ENCODE measurements at regions not wholly inside any gene's neighbourhood (a gene's known extent, or its start where the extent isn't known, plus 50 kb on each side); places are given as distances from the start of the nearest gene placed in this dataset.
"Not testable (repeated sequence)": the region's sequence is repeated elsewhere in the genome, so short reads cannot be mapped to it uniquely, and the experiment has no call there.

DNA sequence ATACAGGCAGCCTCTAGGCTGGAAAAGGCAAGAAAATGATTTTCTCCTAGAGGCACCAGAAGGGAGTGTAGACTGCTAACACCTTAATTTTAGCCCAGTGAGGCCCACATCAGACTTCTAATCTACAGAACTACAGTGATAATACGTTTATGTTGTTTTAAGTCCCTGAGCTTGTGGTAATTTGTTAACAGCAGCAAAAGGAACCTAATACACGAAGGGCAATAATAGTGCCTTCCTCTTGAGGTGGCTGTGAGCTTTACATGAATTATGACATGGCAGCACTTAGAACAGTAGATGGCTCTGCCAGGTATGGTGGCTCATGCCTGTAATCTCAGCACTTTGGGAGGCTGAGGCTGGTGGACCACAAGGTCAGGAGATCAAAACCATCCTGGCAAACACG, 118.8 kb downstream of the ZNF664 start:
- no peak overlapping the region for H3K9ac ChIP-seq (ENCODE audit: insufficient read depth in 1 of 2, low read depth in 2 of 2, low read length in 2 of 2)
- CTCF ChIA-PET (ENCODE audit: low intra/inter-chr PET ratio), result no interaction called here
- no peaks in the 10 kb centered on the region for H3K36me3 ChIP-seq (ENCODE audit: control insufficient read depth, insufficient read depth, low read length)
- TF ChIP-seq MEF2A (IDR thresholded peaks at IDR 0.05; ENCODE audit: control insufficient read depth, low read depth, low read length), result no peak
- no peak for TF ChIP-seq PYGO2 (tag; IDR thresholded peaks at IDR 0.05)
- TF ChIP-seq, protein P1, sequence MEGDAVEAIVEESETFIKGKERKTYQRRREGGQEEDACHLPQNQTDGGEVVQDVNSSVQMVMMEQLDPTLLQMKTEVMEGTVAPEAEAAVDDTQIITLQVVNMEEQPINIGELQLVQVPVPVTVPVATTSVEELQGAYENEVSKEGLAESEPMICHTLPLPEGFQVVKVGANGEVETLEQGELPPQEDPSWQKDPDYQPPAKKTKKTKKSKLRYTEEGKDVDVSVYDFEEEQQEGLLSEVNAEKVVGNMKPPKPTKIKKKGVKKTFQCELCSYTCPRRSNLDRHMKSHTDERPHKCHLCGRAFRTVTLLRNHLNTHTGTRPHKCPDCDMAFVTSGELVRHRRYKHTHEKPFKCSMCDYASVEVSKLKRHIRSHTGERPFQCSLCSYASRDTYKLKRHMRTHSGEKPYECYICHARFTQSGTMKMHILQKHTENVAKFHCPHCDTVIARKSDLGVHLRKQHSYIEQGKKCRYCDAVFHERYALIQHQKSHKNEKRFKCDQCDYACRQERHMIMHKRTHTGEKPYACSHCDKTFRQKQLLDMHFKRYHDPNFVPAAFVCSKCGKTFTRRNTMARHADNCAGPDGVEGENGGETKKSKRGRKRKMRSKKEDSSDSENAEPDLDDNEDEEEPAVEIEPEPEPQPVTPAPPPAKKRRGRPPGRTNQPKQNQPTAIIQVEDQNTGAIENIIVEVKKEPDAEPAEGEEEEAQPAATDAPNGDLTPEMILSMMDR (IDR thresholded peaks at IDR 0.05 in 2 of 3, conservative IDR thresholded peaks at IDR 0.05 in 1 of 3; ENCODE audit: insufficient read depth in 2 of 3, low read depth in 1 of 3, low read length in 3 of 3), result no peak
- no peak for TF ChIP-seq EWSR1 (IDR thresholded peaks at IDR 0.05; ENCODE audit: borderline replicate concordance, low read depth, partially characterized antibody)
- no peak for TF ChIP-seq PML (IDR thresholded peaks at IDR 0.05; ENCODE audit: low read length)
- TF ChIP-seq, protein P2, sequence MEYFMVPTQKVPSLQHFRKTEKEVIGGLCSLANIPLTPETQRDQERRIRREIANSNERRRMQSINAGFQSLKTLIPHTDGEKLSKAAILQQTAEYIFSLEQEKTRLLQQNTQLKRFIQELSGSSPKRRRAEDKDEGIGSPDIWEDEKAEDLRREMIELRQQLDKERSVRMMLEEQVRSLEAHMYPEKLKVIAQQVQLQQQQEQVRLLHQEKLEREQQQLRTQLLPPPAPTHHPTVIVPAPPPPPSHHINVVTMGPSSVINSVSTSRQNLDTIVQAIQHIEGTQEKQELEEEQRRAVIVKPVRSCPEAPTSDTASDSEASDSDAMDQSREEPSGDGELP (CRISPR knock-in tag; IDR thresholded peaks at IDR 0.05; ENCODE audit: borderline replicate concordance), result no peak
- TF ChIP-seq, protein P3, sequence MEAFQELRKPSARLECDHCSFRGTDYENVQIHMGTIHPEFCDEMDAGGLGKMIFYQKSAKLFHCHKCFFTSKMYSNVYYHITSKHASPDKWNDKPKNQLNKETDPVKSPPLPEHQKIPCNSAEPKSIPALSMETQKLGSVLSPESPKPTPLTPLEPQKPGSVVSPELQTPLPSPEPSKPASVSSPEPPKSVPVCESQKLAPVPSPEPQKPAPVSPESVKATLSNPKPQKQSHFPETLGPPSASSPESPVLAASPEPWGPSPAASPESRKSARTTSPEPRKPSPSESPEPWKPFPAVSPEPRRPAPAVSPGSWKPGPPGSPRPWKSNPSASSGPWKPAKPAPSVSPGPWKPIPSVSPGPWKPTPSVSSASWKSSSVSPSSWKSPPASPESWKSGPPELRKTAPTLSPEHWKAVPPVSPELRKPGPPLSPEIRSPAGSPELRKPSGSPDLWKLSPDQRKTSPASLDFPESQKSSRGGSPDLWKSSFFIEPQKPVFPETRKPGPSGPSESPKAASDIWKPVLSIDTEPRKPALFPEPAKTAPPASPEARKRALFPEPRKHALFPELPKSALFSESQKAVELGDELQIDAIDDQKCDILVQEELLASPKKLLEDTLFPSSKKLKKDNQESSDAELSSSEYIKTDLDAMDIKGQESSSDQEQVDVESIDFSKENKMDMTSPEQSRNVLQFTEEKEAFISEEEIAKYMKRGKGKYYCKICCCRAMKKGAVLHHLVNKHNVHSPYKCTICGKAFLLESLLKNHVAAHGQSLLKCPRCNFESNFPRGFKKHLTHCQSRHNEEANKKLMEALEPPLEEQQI (IDR thresholded peaks at IDR 0.05), result no peak
- no peak for TF ChIP-seq NFRKB (IDR thresholded peaks at IDR 0.05; ENCODE audit: low read depth)
- POLR2A ChIA-PET, result no interaction called here
- H3K9me1 ChIP-seq (ENCODE audit: control insufficient read depth, insufficient read depth, low read length), result no peaks in the 10 kb centered on the region
- no peaks in the 10 kb centered on the region for H4K20me1 ChIP-seq (replicated peaks; ENCODE audit: control insufficient read depth, insufficient read depth, low read length)
- ATAC-seq, result no peak
- in situ Hi-C loops (cut with MboI), result no loop called here
- H3K27me3 ChIP-seq (ENCODE audit: control insufficient read depth in 2 of 2, insufficient read depth in 2 of 2, low read length in 2 of 2), result peaks cover 22 to 58% of the 10 kb centered on the region in 2 experiments
- no peak overlapping the region for H3K27ac ChIP-seq (ENCODE audit: extremely low read depth, low read depth, low read length)
- H3K9me3 ChIP-seq (replicated peaks; ENCODE audit: control insufficient read depth, insufficient read depth, low read depth, low read length), result peaks cover 3% of the 10 kb centered on the region; the same call in 1 of the 2 replicates
- H3K79me2 ChIP-seq (ENCODE audit: control insufficient read depth, insufficient read depth, low read length), result no peaks in the 10 kb centered on the region
- DNase-seq (ENCODE audit: extremely low read depth in 1 of 4, low spot score in 3 of 4), result no peak
- no TSS peak for BruUV-seq (replicated peaks)
- H2AFZ ChIP-seq (ENCODE audit: low read depth, low read length), result no peak overlapping the region
- FAIRE-seq, result no peak
- no peaks in the 10 kb centered on the region for H3K4me1 ChIP-seq (replicated peaks in 1 of 2; ENCODE audit: control insufficient read depth in 2 of 2, insufficient read depth in 2 of 2, low read length in 2 of 2)
- WGBS (ENCODE audit: insufficient coverage, low coverage, missing lambda C conversion rate), result 0% methylated on average over 3 of the region's 3 CpGs
- no peak overlapping the region for H3K4me3 ChIP-seq
- intact Hi-C loops (cut with micrococcal nuclease), result no loop called here
- H3K4me2 ChIP-seq (ENCODE audit: insufficient read depth, low read length), result no peak overlapping the region

DNA sequence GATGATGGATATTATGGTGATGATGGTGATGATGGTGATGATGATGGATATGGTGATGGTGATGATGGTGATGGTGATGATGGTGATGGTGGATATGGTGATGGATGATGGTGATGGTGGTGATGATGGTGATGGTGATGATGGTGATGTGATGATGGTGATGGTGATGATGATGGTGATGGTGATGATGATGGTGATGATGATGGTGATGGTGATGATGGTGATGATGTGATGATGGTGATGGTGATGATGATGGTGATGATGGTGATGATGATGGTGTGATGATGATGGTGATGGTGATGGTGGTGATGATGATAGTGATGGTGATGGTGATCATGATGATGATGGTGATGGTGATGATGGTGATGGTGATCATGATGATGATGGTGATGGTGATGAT, 119.5 kb downstream of the ZNF664 start:
- POLR2A ChIA-PET; BruUV-seq (replicated peaks): not testable (repeated sequence)
- peaks cover 21 to 58% of the 10 kb centered on the region in 2 experiments for H3K27me3 ChIP-seq (ENCODE audit: control insufficient read depth in 2 of 2, insufficient read depth in 2 of 2, low read length in 2 of 2)

More for the DNA sequence above, 119.5 kb downstream of the ZNF664 start:
- intact Hi-C loops (cut with micrococcal nuclease); DNase-seq (ENCODE audit: extremely low read depth in 1 of 4, low spot score in 3 of 4); H3K79me2 ChIP-seq (ENCODE audit: control insufficient read depth, insufficient read depth, low read length); H4K20me1 ChIP-seq (replicated peaks; ENCODE audit: control insufficient read depth, insufficient read depth, low read length); H2AFZ ChIP-seq (ENCODE audit: low read depth, low read length); H3K9me1 ChIP-seq (ENCODE audit: control insufficient read depth, insufficient read depth, low read length); CTCF ChIA-PET (ENCODE audit: low intra/inter-chr PET ratio); H3K4me1 ChIP-seq (replicated peaks in 1 of 2; ENCODE audit: control insufficient read depth in 2 of 2, insufficient read depth in 2 of 2, low read length in 2 of 2); in situ Hi-C loops (cut with MboI); H3K9ac ChIP-seq (ENCODE audit: insufficient read depth in 1 of 2, low read depth in 2 of 2, low read length in 2 of 2); H3K27ac ChIP-seq (ENCODE audit: extremely low read depth, low read depth, low read length); H3K36me3 ChIP-seq (ENCODE audit: control insufficient read depth, insufficient read depth, low read length); H3K4me2 ChIP-seq (ENCODE audit: insufficient read depth, low read length); H3K9me3 ChIP-seq (replicated peaks; ENCODE audit: control insufficient read depth, insufficient read depth, low read depth, low read length); ATAC-seq; H3K4me3 ChIP-seq; FAIRE-seq: not testable (repeated sequence)
